Right forelimb (tissue), 1 donor: ENCODE measurements at regions not wholly inside any gene's neighbourhood (a gene's known extent, or its start where the extent isn't known, plus 50 kb on each side); places are given as distances from the start of the nearest gene placed in this dataset.
"Not testable (repeated sequence)": the region's sequence is repeated elsewhere in the genome, so short reads cannot be mapped to it uniquely, and the experiment has no call there.

Experiments
- DNase-seq: peaks from one replicate; pipeline ENCODE4 v3.0.0-alpha.2; 2018

GRCh38 chr14:40345334-40345733 is 913.1 kb upstream of the FBXO33 start:
- DNase-seq, result no peak

- DNase-seq, result no peak
These were observed 908.5 kb upstream of the FBXO33 start for GRCh38 chr14:40340708-40341107.

GRCh38 chr14:40336846-40337245 is 904.6 kb upstream of the FBXO33 start:
- DNase-seq, result no peak

GRCh38 chr14:40326519-40326918 is 894.3 kb upstream of the FBXO33 start:
- not testable (repeated sequence) for DNase-seq

- DNase-seq, result no peak
These were observed 886.0 kb upstream of the FBXO33 start for GRCh38 chr14:40318211-40318719.

GRCh38 chr14:40317690-40318089 is 885.5 kb upstream of the FBXO33 start:
- DNase-seq, result no peak

- no peak for DNase-seq
These were observed 880.1 kb upstream of the FBXO33 start for GRCh38 chr14:40312296-40312695.

- no peak for DNase-seq
These were observed 876.9 kb upstream of the FBXO33 start for GRCh38 chr14:40309124-40309523.

- no peak for DNase-seq
These were observed 876.0 kb upstream of the FBXO33 start for GRCh38 chr14:40308240-40308639.

- DNase-seq, result no peak
These were observed 864.6 kb upstream of the FBXO33 start for GRCh38 chr14:40296821-40297220.

GRCh38 chr14:40292664-40293063 is 860.4 kb upstream of the FBXO33 start:
- DNase-seq, result no peak

- no peak for DNase-seq
These were observed 850.0 kb upstream of the FBXO33 start for GRCh38 chr14:40282196-40282595.

GRCh38 chr14:40280652-40281051 is 848.4 kb upstream of the FBXO33 start:
- DNase-seq, result no peak

- no peak for DNase-seq
These were observed 841.2 kb upstream of the FBXO33 start for GRCh38 chr14:40273417-40273816.

- DNase-seq, result no peak
These were observed 839.2 kb upstream of the FBXO33 start for GRCh38 chr14:40271480-40271879.

GRCh38 chr14:40269436-40269835 is 837.2 kb upstream of the FBXO33 start:
- no peak for DNase-seq

GRCh38 chr14:40268236-40268635 is 836.0 kb upstream of the FBXO33 start:
- DNase-seq, result no peak

- no peak for DNase-seq
These were observed 832.9 kb upstream of the FBXO33 start for GRCh38 chr14:40265096-40265495.

GRCh38 chr14:40252817-40253447 is 820.7 kb upstream of the FBXO33 start:
- DNase-seq, result no peak

GRCh38 chr14:40248671-40249070 is 816.4 kb upstream of the FBXO33 start:
- no peak for DNase-seq

- no peak for DNase-seq
These were observed 808.1 kb upstream of the FBXO33 start for GRCh38 chr14:40240245-40240859.

- no peak for DNase-seq
These were observed 800.1 kb upstream of the FBXO33 start for GRCh38 chr14:40232302-40232701.

- DNase-seq, result no peak
These were observed 797.4 kb upstream of the FBXO33 start for GRCh38 chr14:40229676-40230075.

GRCh38 chr14:40222996-40223395 is 790.8 kb upstream of the FBXO33 start:
- no peak for DNase-seq

- no peak for DNase-seq
These were observed 789.2 kb upstream of the FBXO33 start for GRCh38 chr14:40221428-40221827.
